Lower leg skin (tissue), 3 donors: ENCODE measurements at regions not wholly inside any gene's neighbourhood (a gene's known extent, or its start where the extent isn't known, plus 50 kb on each side); places are given as distances from the start of the nearest gene placed in this dataset.

ENCODE experiments used
- POLR2A ChIP-seq, 2 donors: fragments of 450-650 bp; IDR thresholded peaks; one replicate each; pipeline ENCODE4 v1.6.1; 2016 to 2017; ENCODE audit warnings: antibody characterized with exemption in 2 of 2, mild to moderate bottlenecking in 1 of 2, moderate library complexity in 1 of 2
- TF ChIP-seq, protein P1 (sequence below), 3 donors: fragments of 450-650 bp; IDR thresholded peaks; one replicate each; pipeline ENCODE4 v1.5.1; 2016; ENCODE audit warnings: antibody characterized with exemption in 3 of 3, mild to moderate bottlenecking in 3 of 3, moderate library complexity in 2 of 3

DNA sequence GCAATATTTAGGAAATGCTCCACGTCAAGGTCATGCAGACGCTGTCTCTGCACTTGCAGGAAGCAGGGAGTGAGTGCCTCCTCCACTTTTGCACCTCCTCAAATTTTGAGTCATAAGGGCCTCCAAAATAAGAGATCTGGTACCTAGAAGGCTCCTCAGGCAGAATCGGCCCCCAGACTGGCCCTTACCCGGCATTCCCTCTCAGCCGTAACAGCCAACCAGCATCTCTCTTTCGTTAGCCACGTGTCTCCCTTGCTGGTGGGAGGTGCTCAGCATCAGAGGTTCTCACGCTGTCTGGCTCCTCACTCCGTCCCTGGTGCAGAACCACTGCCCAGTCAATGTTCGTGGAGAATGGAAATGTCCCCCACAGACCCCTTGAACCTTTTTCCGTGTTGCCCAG lies 75.3 kb downstream of the ANKRD60 start:
- TF ChIP-seq, protein P1, sequence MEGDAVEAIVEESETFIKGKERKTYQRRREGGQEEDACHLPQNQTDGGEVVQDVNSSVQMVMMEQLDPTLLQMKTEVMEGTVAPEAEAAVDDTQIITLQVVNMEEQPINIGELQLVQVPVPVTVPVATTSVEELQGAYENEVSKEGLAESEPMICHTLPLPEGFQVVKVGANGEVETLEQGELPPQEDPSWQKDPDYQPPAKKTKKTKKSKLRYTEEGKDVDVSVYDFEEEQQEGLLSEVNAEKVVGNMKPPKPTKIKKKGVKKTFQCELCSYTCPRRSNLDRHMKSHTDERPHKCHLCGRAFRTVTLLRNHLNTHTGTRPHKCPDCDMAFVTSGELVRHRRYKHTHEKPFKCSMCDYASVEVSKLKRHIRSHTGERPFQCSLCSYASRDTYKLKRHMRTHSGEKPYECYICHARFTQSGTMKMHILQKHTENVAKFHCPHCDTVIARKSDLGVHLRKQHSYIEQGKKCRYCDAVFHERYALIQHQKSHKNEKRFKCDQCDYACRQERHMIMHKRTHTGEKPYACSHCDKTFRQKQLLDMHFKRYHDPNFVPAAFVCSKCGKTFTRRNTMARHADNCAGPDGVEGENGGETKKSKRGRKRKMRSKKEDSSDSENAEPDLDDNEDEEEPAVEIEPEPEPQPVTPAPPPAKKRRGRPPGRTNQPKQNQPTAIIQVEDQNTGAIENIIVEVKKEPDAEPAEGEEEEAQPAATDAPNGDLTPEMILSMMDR (IDR thresholded peaks at IDR 0.05), result no peak
- no peak for TF ChIP-seq POLR2A (IDR thresholded peaks at IDR 0.05)
